Mammary epithelial cell (primary cell): ENCODE measurements at regions not wholly inside any gene's neighbourhood (a gene's known extent, or its start where the extent isn't known, plus 50 kb on each side); places are given as distances from the start of the nearest gene placed in this dataset.

Experiments
- CTCF ChIP-seq, 2 donors: IDR thresholded peaks in 1 of 2; conservative IDR thresholded peaks in 1 of 2; 2 replicates each; pipeline ENCODE4 v1.5.1; 2011 to 2012; ENCODE audit warnings: inconsistent platforms in 2 of 2, low read length in 2 of 2, mild to moderate bottlenecking in 2 of 2, control low read depth in 1 of 2, low read depth in 1 of 2; ENCODE audit not compliant: insufficient read depth in 1 of 2; ENCODE audit errors: extremely low read depth in 1 of 2
- EZH2 ChIP-seq: IDR thresholded peaks from 2 replicates; pipeline ENCODE4 v1.6.1; 2012; ENCODE audit warnings: low read length, inconsistent platforms, borderline replicate concordance

- TF ChIP-seq CTCF (conservative IDR thresholded peaks at IDR 0.05 in 1 of 2, IDR thresholded peaks at IDR 0.05 in 1 of 2; ENCODE audit: extremely low read depth in 1 of 2, insufficient read depth in 1 of 2, low read depth in 1 of 2, low read length in 2 of 2) = no peak
- no peak for TF ChIP-seq EZH2
Observed at GRCh38 chr1:105337420-105337819, 1587.7 kb downstream of the AMY1C start.
